DND-41 (cell line): ENCODE measurements at regions not wholly inside any gene's neighbourhood (a gene's known extent, or its start where the extent isn't known, plus 50 kb on each side); places are given as distances from the start of the nearest gene placed in this dataset.
"Not testable (repeated sequence)": the region's sequence is repeated elsewhere in the genome, so short reads cannot be mapped to it uniquely, and the experiment has no call there.

Source experiments
- CTCF ChIP-seq: IDR thresholded peaks from 2 replicates; pipeline ENCODE4 v1.5.1; 2012; ENCODE audit warnings: borderline replicate concordance, low read length, moderate library complexity, mild to moderate bottlenecking; ENCODE audit not compliant: poor library complexity, severe bottlenecking; ENCODE audit errors: extremely low read depth
- EZH2 ChIP-seq: IDR thresholded peaks from 3 replicates; pipeline ENCODE4 v1.6.1; 2012; ENCODE audit warnings: borderline replicate concordance, low read depth, mild to moderate bottlenecking, moderate library complexity, low read length, inconsistent platforms; ENCODE audit not compliant: severe bottlenecking

- TF ChIP-seq CTCF, EZH2: not testable (repeated sequence)
Observed at GRCh38 chrX:90765482-90765881, 669.2 kb upstream of the PABPC5 start.
